Lower leg skin (tissue), 4 donors: ENCODE measurements at regions not wholly inside any gene's neighbourhood (a gene's known extent, or its start where the extent isn't known, plus 50 kb on each side); places are given as distances from the start of the nearest gene placed in this dataset.

Experiments used
- DNase-seq, 2 donors: peaks; one replicate each; pipeline ENCODE4 v3.0.0-alpha.2; 2019; ENCODE audit warnings: low spot score in 2 of 2
- H3K4me3 ChIP-seq: fragments of 200-600 bp; sonication (generic); 2 replicates; pipeline ENCODE4 v1.5.1; 2017; ENCODE audit warnings: mild to moderate bottlenecking, low read depth; ENCODE audit not compliant: poor library complexity, severe bottlenecking
- POLR2A ChIP-seq, 2 donors: fragments of 450-650 bp; IDR thresholded peaks; one replicate each; pipeline ENCODE4 v1.6.1; 2016 to 2017; ENCODE audit warnings: antibody characterized with exemption in 2 of 2, mild to moderate bottlenecking in 1 of 2, moderate library complexity in 1 of 2
- WGBS, 2 donors: methylation state at CpG; one replicate each; pipeline ENCODE4 v1.1.5; 2018; 5-methylcytosine and 5-hydroxymethylcytosine counted together
- intact Hi-C: fragments of 100-400 bp; cut with DNase I; formaldehyde crosslinking; loops from one replicate; pipeline ENCODE4 v1.15.0; 2023; ENCODE audit warnings: low total_unique reads
- TF ChIP-seq, protein P1 (sequence below), 3 donors: fragments of 450-650 bp; IDR thresholded peaks; one replicate each; pipeline ENCODE4 v1.5.1; 2016; ENCODE audit warnings: antibody characterized with exemption in 3 of 3, mild to moderate bottlenecking in 3 of 3, moderate library complexity in 2 of 3

DNA sequence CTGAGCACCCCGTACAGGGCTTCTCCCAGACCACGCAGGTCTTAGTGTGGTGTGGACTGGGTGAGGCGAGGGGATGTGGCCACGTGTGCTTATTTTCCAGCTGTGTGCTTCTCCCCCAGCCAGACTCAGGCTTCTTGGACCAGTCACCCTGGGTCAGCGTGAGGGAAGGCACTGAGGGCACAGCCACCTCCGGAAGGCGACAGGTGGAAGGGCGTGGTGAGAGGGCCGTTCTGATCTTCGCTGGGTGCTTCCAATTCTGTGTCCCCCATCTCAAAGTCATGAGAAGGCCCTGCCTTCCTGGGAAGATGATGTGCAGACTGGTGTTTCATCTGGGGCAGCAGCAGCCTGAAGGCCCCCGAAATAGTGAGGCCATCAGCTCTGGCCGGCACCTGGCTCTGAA is 169.7 kb upstream of the MYCN start:
- no peak overlapping the region for H3K4me3 ChIP-seq
- WGBS, 2 donors, result 78 to 94% methylated on average over 12 of the region's 12 CpGs
- DNase-seq, result peak in 1 of 2 donors; percentile 70
- TF ChIP-seq, protein P1, sequence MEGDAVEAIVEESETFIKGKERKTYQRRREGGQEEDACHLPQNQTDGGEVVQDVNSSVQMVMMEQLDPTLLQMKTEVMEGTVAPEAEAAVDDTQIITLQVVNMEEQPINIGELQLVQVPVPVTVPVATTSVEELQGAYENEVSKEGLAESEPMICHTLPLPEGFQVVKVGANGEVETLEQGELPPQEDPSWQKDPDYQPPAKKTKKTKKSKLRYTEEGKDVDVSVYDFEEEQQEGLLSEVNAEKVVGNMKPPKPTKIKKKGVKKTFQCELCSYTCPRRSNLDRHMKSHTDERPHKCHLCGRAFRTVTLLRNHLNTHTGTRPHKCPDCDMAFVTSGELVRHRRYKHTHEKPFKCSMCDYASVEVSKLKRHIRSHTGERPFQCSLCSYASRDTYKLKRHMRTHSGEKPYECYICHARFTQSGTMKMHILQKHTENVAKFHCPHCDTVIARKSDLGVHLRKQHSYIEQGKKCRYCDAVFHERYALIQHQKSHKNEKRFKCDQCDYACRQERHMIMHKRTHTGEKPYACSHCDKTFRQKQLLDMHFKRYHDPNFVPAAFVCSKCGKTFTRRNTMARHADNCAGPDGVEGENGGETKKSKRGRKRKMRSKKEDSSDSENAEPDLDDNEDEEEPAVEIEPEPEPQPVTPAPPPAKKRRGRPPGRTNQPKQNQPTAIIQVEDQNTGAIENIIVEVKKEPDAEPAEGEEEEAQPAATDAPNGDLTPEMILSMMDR (IDR thresholded peaks at IDR 0.05), result no peak
- no peak for TF ChIP-seq POLR2A (IDR thresholded peaks at IDR 0.05)
- intact Hi-C loops, result no loop called here

DNA sequence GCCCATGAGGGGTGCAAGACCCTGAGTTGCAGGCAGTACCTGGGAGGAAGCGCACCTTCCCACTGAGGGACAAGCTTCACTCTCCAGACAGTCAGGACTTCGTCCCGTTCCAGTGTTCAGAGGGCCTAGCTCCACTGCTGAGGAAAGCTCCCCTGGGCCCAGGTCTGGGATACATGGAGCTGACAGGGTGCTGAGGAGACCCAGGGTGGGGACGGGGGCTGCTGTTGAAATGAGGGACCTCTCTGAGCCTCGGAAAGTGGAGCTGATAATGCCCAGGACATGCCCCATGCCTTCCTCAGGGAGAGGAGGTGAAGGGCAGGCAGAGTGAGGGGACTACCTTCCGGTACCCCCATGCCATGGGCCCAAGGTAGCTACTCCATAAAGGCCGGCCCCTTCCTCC is 169.2 kb upstream of the MYCN start:
- DNase-seq, result peak in 1 of 2 donors; percentile 70
- TF ChIP-seq, protein P1 (IDR thresholded peaks at IDR 0.05), result no peak
- TF ChIP-seq POLR2A (IDR thresholded peaks at IDR 0.05), result no peak
- H3K4me3 ChIP-seq, result no peak overlapping the region
- 94 to 97% methylated on average over 5 to 7 of the region's 7 CpGs for WGBS, 2 donors
- intact Hi-C loops, result no loop called here

DNA sequence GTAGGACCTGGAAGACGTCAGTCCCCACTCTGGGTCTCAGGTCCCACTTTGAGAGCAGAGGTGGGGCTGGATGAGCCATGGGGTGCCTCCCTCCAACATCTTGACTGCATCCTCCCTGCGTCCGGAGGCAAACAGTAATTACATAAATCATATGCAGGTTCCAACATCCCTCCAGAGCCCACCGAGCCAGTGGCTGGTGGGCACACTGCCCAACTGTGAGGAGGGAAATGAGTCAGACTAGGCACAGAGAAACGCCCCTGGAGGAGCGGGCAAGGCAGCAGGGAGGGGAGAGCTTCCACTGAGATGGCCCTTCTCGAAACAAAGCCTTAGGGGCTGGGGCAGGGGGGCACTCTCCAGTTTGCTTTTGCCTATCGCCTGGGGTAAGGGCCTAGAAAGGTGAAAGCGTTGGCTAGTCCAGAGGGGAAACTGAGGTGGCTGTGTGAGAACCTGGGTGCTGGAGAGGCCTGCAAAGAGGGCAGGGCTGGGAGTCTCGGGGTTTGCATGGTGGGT is 168.2 kb upstream of the MYCN start:
- 71 to 73% methylated on average over 10 of the region's 10 CpGs for WGBS, 2 donors
- intact Hi-C loops, result no loop called here
- no peak overlapping the region for H3K4me3 ChIP-seq
- no peak for TF ChIP-seq POLR2A (IDR thresholded peaks at IDR 0.05)
- TF ChIP-seq, protein P1 (IDR thresholded peaks at IDR 0.05), result no peak
- DNase-seq, result no peak

DNA sequence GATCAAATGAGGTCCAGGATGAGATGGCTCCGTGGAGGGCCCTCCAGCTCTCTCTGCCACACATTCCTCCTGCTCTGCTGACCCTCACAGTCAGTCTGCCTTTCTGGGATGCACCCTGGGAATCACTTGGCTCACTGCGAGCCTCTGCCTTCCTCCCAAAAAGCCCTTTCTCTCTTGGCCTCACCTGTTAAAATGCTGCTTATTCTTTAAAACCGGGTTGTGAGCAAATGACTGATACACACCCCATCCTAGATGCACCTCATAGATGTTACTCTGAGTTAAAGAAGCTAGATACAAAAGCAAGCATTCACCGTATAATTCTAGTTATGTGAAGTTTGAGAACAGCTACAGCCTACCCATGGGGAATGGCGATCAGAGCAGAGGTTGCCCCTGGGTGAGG is 167.7 kb upstream of the MYCN start:
- 68 to 85% methylated on average over 5 of the region's 5 CpGs for WGBS, 2 donors
- no peak for TF ChIP-seq POLR2A (IDR thresholded peaks at IDR 0.05)
- TF ChIP-seq, protein P1 (IDR thresholded peaks at IDR 0.05), result no peak
- intact Hi-C loops, result no loop called here
- no peak for DNase-seq
- H3K4me3 ChIP-seq, result no peak overlapping the region

DNA sequence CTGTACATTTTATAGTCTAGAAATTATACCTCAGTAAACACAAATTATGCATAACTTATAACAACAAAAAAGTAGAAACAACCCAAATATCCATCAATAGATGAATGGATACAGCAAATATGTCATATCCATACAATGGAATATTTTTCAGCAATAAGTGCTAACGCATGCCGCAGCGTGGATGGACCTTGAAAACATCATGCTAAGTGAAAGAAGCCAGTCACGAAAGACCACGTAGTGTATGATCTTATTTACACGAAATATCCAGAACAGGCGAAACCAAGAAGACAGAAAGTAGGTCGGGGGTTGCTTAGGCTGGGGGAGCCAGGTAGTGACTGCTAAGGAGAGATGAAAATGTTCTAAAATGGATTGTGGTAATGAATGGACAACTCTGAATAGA is 167.1 kb upstream of the MYCN start:
- TF ChIP-seq POLR2A (IDR thresholded peaks at IDR 0.05), result no peak
- TF ChIP-seq, protein P1 (IDR thresholded peaks at IDR 0.05), result no peak
- H3K4me3 ChIP-seq, result no peak overlapping the region
- intact Hi-C loops, result no loop called here
- WGBS, 2 donors, result 84 to 88% methylated on average over 8 of the region's 8 CpGs
- no peak for DNase-seq

DNA sequence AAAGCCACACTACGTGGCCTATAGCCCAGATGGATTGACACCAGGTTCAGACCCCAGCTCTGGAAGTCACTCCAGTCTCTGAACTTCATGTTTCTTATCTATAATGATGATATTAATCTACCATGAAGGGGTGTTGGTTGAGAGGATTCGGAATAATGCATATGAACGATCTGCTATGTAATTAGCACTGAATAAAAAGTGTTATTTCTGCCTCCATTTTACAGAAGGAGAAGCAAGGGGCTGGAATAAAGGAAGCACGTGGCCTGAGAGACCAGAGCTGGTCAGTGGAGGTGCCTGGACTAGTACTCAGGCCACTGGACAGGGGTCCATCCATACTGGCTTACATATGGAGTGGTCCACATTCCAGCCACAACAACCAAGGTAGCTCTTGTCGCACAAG is 166.5 kb upstream of the MYCN start:
- 82% methylated on average over 5 of the region's 5 CpGs for WGBS, 2 donors
- intact Hi-C loops, result no loop called here

More for the DNA sequence above, 166.5 kb upstream of the MYCN start:
- TF ChIP-seq POLR2A (IDR thresholded peaks at IDR 0.05), result no peak
- TF ChIP-seq, protein P1 (IDR thresholded peaks at IDR 0.05), result no peak
- DNase-seq, result no peak
- H3K4me3 ChIP-seq, result no peak overlapping the region
